Peyer's patch (tissue), 4 donors: ENCODE measurements at regions not wholly inside any gene's neighbourhood (a gene's known extent, or its start where the extent isn't known, plus 50 kb on each side); places are given as distances from the start of the nearest gene placed in this dataset.
"Not testable (repeated sequence)": the region's sequence is repeated elsewhere in the genome, so short reads cannot be mapped to it uniquely, and the experiment has no call there.

Experiments
- POLR2A ChIP-seq, 2 donors: fragments of 450-650 bp; IDR thresholded peaks; one replicate each; pipeline ENCODE4 v1.5.1; 2017; ENCODE audit warnings: antibody characterized with exemption in 2 of 2, mild to moderate bottlenecking in 2 of 2, moderate library complexity in 2 of 2
- TF ChIP-seq, protein P1 (sequence below), 6 experiments: fragments of 450-650 bp in 4 of 6; fragments of 200-600 bp in 2 of 6; sonication (generic) in 1 of 6; IDR thresholded peaks; one replicate each; pipeline ENCODE4 v1.5.1; 2017 to 2019; ENCODE audit warnings: antibody characterized with exemption in 6 of 6, mild to moderate bottlenecking in 3 of 6, moderate library complexity in 1 of 6

DNA sequence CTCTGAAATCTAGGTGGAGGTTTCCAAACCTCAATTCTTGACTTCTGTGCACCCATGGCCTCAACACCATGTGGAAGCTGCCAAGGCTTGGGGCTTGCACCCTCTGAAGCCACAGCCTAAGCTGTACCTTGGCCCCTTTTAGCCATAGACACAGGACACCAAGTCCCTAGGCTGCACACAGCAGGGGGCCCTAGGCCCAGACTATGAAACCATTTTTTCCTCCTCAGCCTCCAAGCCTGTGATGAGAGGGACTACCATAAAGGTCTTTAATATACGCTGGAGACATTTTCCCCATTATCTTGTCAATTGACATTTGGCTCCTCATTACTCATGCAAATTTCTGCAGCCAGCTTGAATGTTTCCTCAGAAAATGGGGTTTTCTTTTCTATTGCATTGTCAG, 53.7 kb upstream of the RASGRF1 start:
- TF ChIP-seq, protein P1, sequence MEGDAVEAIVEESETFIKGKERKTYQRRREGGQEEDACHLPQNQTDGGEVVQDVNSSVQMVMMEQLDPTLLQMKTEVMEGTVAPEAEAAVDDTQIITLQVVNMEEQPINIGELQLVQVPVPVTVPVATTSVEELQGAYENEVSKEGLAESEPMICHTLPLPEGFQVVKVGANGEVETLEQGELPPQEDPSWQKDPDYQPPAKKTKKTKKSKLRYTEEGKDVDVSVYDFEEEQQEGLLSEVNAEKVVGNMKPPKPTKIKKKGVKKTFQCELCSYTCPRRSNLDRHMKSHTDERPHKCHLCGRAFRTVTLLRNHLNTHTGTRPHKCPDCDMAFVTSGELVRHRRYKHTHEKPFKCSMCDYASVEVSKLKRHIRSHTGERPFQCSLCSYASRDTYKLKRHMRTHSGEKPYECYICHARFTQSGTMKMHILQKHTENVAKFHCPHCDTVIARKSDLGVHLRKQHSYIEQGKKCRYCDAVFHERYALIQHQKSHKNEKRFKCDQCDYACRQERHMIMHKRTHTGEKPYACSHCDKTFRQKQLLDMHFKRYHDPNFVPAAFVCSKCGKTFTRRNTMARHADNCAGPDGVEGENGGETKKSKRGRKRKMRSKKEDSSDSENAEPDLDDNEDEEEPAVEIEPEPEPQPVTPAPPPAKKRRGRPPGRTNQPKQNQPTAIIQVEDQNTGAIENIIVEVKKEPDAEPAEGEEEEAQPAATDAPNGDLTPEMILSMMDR (IDR thresholded peaks at IDR 0.05) = not testable (repeated sequence)
- not testable (repeated sequence) for TF ChIP-seq POLR2A (IDR thresholded peaks at IDR 0.05)
